SK-N-DZ (cell line): ENCODE measurements at regions not wholly inside any gene's neighbourhood (a gene's known extent, or its start where the extent isn't known, plus 50 kb on each side); places are given as distances from the start of the nearest gene placed in this dataset.

ENCODE experiments used
- DNase-seq: peaks from one replicate; pipeline ENCODE4 v3.0.0-alpha.2; 2015; ENCODE audit warnings: low spot score

DNA sequence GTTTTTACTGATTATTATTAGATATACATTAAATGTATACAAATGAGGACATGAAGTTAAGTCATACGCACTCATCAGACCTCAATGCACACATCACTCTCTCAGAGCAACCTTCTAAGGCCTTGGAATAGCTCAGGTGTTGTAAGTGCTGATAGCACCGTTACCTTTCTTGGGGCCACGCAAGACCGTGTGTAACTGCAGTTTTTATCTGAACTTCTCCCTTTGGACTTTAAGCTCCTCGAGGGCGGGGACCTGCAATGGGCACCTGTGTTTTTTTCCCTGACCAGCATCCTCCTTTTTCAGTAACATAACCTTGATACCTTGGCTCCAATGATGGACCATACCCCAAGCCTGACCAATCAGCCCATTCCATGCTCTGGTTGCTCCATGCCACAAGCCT, 136.5 kb upstream of the TMCC3 start:
- DNase-seq = no peak

DNA sequence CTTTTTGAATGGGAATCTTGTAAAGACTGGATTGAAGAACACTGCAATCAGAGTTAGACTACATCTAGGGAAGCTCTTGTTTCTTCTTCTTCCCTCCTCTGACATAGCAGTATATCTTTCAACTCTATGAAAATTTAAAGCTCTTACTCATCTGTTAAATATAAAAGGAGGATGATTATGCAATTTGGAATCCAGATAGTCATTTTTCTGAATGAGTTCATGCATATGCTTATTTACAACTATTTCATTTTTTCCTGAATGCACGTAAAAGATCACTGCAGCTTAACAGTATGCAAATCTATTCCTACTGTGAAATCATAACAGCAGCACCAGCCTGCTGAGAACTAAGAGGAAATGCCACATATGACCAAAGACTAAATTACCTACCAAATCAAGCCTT, 133.5 kb upstream of the TMCC3 start:
- DNase-seq = no peak

DNA sequence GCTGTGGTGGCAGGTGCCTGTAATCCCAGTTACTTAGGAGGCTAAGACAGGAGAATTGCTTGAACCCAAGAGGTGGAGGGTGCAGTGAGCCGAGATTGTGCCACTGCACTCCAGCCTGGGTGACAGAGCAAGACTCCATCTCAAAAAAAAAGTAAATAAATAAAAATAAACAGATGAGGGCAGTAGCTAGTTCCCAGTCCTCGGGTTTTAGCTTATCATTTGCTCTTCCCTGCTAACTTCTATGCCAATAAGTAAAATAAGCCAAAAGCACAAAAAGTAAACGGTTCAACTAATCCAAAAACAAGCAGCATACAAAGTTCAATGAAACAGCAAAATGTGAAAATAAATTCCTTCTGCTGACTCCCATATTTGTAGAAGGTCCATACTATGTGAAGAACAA, 133.0 kb upstream of the TMCC3 start:
- no peak for DNase-seq

DNA sequence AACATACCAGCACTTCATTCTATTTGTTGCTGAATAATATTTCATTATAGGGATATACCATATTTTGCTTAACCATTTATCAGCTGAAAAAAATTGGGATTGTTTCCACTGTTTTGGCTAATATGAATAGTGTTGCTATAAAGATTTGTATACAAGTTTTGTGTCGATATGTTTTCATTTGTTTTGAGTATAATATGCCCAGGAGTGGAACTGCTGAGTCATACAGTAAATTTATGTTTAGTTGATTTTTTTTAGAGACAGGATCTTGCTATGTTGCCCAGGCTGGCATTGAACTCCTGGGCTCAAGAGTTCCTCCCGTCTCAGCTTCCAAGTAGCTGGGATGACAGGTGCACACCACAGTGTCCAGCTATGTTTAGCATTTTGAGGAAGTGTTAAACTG, 131.5 kb upstream of the TMCC3 start:
- DNase-seq = no peak

DNA sequence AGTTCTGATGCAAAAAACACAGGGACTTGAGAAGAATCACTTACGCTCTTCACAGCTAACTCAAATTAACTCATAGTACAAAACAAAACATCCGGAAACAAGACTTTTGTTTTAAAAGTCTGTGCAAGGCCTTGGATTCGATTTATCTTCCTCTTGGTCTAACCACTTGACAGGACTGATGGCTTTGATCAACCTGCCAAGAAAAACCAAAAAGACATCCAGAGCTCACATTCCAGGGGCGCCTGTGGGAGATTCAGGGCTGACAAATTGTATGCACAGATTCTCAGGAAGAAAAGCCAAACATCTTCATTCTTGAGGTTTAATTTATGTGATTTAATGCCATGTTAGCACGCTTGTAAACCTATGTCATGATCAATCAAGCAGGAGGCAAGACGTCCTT, 129.1 kb upstream of the TMCC3 start:
- DNase-seq = no peak

DNA sequence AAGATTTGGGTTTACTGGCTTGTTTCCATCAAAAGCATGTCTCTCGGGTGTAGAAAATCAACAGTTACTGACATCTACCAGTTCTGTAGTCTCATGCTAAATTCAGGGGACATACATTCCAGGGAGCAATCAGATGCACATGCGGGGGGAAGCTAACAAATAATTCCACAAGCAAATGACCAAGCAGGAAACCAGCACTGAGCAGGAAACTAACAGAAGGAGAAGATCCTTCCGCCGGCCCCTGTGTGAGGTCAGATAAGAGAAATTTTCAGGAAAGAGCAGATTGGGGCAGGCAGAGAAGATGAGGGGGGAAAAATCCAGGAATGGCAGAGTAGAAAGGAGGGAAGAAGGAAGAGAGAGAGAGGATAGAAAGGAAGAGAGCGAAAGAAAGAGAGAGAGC, 127.6 kb upstream of the TMCC3 start:
- no peak for DNase-seq

DNA sequence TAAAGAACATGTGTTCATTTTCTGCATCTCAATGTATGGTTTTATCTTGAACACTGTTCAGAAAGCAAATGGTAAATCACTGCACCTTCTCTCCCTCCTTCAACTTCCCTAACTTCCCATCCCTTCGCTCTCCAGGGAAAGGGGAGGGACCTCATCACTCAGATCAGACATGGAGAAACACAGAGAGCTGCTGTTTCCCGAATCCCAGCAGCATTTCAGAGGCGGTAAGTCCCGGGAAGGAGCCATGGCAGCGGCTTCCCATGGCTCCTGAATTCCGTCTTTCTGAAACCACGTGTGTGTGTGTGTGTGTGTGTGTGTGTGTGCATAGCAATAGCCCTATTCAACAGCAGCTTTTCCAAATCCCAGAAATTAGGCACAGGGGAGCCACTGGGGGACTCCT, 125.4 kb upstream of the TMCC3 start:
- no peak for DNase-seq

DNA sequence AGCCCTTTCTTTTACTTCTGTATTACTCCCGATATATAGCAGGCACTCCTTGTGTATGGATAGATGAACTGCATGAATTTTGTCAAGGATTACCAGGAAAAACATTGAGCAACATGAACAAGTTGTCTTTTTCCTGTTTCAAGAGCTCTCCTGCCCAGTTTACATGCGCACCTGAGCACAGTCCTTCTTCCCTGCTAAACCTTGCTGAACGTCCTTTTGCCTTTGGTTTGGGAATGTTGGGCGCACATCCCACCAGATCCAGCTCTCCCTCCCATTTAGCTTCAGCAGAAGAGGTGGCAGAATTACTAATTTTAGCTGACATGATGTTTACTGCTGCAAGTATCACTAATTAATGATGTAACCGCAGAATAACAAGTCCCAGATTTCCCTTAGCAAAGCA, 121.4 kb upstream of the TMCC3 start:
- no peak for DNase-seq

DNA sequence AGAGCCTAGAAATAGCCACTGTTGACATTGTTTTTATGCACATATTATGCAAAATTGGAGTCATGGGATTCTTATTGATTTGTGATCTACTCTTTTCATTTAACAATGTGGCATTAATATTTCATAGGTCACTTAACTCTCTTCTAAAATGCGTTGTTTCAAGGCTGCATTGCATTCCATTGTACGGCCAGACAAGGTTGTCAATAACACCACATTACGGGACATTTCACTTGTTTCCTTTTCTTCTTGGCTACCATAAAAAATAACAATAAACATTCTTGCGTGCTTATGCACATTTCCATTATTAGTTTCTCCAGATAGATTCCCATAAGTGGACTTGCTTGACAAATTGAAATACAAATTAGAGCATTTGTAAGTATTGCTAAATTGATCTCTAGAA, 120.8 kb upstream of the TMCC3 start:
- no peak for DNase-seq

DNA sequence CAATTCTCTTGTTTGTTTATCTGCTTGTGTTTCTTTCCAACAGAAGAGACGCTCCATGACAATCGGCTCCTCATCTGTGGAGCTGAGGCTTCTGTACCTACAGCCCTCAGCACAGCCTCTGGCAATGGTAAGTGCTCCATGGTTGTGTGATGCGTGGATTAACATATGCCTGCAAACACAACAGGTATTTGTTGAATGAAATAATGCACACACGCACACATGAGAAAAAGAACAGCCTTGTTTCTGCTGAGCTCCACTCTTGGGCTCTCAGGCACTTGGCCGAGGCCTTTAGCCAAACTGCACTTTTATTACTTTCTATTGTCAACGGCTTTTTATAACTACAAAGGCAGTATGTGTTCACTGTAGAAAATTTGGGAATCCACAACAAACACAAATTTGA, 120.4 kb upstream of the TMCC3 start:
- no peak for DNase-seq

DNA sequence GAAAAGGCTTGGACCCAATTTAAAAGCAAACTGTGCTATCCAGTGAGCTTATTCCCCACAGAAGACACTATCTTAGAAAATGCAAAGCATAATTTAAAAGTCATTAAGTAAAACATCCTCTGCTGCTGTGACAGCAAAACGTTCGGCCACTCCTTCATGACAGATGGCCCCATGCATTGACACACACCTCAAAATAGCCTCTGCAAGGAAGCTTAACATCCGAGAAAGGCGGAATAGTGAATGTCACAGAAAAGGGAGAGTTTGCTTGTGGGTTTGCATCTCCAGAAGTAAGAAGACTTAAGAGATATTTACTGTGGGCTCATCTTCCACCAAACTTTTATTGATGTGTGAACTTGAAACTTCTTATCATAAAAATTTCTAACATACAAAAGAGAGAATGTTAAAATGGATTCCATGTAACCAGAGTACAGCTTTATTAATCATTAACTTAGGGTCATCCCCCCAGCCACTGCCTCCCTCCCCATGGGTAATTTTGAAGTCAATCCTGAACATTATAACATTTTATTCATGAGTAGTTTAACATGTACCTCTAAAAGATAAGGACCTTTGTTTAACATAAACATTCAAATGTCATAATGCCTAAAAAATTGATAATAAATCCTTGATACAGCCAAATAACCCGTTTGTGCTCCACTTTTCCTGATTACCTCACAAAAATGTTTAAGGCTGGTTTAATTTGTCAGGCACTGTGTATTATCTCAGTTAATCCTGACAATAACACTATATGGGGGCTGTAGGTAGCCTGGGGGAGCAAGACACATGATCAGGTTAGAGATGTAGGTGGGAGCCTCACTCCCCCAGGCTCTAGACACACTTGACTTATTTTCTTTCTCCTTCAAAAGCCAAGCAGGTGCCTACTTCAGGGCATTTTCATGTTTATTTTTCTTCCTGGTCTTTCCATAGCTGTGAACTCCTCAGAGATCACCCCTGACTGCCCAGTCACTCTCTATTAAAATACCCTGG, 119.7 kb upstream of the TMCC3 start:
- no peak for DNase-seq

DNA sequence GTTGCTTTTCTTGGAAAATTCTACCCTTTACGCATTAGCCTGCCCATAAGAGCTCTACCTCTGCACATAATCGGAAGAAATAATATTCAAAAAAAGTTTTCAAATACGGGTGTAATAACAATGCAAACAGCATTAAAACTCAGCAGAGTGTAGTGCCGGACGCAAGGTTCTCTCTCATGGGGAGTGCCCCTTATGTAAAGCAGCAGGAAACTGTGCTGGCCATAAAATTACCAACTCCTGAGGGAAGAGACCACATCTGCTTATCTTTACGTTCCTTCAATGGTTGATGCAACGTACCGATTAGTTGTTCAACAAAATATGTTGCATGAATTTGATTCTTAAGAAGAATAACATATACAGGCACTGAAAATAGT, 118.7 kb upstream of the TMCC3 start:
- DNase-seq = no peak

DNA sequence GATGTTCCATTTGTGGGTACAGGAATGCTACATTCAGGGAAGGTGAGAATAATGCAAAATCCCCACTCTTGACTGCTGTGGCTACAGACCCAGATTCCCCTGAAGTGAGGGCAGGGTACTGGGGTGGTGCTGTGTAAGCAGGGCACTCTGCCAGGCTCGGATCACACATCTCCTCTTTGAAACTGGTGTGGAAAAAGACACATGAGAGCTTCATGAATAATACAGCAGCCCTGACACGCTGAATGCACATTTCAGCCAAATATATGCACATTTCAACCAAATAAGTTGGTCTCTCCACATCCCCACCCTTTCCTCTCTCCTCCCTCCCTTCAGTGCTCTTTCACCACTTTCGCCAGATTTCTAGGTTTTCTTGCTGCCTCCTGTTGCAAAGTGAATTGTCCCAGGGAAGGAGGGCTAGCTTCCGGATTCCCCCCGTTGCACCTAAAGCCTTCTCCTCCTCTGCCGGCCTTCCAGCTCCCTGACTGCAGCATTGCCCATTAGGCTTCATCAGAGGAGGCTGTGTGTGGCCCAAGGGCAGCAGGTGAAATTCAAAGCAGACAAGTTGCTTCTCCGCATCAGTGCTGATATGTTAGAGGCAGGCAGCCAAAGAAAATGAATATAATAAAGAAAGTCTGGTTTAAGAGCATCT, 118.2 kb upstream of the TMCC3 start:
- no peak for DNase-seq

DNA sequence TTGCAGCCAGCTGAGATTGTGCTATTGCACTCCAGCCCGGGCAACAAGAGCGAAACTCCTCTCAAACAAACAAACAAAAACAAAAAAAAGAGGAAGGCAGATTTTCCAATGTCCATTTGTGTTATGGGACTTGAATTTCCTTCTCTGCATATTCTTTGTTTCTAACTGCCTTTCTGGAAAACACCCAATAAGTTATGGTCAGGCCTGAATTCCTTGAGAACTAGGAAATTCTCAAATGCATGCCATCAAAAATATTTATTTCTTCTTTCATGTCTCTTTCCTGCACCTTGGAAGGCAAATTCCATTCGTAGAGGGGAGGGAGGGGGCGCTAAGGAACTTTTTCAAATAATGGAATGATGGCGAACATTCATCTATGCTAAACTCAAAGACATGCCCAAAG, 117.6 kb upstream of the TMCC3 start:
- DNase-seq = no peak

DNA sequence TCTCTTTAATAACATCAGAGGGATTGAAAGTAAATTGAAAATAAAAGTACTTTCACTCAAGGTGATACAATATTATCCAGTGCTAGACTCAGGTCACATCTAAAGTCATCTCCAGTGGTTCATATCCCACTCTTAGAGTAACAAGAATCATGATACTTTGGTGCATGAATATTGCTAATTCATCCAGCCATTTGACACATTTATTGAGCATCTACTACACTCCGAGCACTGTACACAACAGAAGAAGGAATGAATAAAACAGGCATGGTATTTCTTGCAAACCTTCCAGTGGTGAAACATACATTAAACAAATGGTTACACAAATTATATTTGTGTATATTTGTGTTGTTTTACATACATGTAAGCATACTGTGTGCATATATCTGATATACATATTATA, 116.0 kb upstream of the TMCC3 start:
- DNase-seq = no peak

DNA sequence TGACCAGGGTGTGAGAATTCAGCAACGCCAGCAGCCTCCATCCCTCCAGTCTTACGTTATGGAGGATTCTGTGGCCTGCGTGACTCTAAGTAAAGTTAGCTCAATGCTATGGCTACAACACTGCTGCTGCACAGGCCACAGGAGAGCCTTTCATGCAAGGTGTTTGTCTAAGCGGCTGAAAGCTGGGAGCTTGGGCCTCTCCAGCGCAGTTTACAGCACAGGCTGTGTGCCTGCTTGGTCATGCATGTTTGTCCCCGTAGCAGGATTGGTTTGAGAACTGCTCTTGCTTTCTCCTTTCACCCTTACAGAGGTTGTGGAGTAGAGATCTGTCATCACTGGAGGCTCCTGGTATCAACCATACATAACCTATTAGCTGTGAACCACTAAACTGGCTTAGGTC, 113.1 kb upstream of the TMCC3 start:
- no peak for DNase-seq

DNA sequence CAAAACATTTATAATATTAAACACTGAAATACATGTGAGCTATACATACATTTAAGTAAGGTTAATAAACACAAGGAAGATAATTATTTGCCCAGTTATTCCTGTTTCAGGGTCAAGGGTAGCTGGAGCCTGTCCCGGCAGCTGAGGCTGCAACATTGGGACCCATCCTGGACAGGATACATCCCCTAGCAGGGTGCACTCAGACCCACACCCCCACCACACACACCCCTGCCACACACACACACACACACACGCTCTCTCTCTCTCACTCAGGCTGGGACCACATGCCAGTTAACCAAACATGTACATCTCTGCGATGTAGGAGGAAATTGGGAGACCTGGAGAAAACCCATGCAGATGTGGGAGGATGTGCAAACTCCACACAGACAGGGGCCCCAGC, 112.6 kb upstream of the TMCC3 start:
- no peak for DNase-seq

DNA sequence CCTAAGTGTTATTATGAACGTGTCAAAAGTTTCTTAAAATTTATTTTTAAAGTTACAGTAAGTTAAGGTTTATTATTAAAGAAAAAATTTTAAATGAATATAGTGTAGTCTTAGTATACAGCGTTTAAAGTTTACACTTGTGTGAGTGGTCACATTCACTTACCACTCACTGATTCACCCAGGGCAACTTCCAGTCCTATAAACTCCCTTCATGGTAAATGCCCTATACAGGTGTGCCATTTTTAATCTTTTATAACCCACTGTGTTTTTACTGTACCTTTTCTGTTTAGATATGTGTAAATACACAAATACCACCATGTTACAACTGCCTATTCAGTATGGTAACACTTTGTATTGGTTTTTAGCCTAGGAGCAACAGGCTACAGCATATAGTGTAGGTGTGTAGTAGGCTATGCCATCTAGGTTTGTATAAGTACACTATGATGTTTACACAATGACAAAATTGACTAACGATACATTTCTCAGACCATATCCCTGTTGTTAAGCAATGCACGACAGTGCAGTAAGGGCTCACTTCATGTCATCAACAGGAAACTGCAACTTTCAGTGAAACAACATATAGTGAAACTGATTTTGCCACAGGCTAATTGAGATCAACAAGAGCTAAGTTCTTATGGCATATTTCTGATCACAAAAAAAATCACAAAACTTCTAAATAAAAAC, 112.0 kb upstream of the TMCC3 start:
- no peak for DNase-seq

DNA sequence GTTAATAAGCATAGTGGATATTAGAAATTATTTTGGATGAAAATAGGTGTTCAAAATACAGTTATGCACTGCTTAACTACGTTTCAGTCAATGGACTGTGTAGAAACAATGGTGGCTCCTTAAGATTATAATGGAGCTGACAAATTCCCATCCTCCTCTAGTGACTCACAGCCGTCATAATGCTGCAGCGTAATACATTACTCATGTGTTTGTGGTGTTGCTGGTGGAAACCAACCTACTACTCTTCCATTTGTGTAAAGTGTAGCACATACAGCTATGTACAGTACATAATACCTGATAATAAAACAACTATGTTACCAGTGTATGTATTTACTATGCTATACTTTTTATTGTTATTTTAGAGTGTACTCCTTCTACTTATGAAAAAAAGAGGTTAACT, 111.2 kb upstream of the TMCC3 start:
- no peak for DNase-seq

DNA sequence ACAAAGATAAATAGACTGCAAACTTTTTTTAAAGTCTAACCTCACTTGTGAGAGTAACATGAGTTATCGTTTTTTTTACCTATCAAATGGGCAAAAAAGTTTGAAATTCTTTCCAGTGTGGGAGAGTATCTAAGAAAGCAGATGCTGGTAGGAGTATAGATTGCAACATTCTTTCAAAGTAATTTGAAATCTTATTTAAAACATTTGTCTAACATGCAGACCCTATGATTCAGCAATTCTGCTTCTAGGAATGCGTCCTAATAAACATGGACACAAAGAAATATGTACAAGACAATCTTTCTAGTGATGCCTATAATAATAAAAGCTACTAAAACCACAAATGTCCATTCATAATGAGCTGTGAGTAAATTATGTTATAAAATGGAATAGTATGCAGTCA, 110.4 kb upstream of the TMCC3 start:
- no peak for DNase-seq

DNA sequence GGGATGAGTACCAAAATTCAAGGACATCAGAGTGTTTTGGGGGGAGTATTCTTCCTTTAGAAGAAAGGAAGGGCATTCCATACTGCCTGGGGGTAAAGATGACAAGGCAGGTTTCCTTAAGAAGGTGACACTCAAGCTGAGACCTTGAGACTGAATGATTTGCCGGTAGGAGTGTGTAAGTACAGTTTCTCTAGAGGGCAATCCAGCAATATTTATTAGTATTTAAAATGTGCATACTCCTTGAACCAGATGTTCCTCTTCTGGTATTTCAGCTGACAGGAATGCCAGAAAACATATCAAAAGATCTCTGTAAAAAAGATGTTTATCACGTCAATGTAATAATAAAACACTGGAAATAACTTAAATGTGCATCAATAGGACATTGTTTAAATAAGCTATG, 106.4 kb upstream of the TMCC3 start:
- no peak for DNase-seq

DNA sequence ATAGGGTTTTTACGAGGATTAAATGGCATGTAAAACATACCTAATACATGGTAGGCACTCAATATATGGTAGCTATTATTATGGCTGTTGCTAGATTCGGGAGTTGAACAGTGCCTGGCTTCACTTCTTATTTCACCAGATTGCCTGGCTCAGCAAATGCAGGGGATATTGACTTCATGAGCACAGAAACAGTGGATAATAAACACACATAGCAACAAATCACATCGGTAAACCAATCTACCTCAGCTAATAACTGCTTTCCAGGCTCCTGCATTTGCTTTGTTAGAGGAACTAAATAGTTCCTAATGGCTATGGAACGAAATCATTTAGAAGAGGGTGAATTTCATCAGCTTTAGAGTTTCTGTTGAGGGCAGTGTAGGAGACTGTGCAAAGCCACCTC, 105.2 kb upstream of the TMCC3 start:
- DNase-seq = no peak

DNA sequence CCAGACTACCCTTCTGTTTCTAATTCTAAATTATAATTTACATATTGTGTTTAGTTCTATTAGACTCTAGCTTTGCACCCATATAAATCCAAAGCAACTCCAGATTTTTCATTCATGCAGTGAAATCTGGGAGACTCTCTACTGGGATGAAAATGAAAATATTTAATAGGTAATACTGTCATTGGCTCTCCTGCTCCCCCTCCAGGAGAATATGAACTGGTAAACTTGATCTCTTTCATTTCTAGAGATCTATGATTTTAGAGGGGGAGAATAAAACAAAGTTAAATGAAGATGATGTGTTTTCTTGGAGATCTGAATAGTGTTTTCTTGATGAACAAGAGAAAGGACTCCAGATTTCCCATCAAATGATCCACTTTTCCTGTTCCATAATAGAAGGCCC, 104.3 kb upstream of the TMCC3 start:
- no peak for DNase-seq
